GM12878 (cell line): ENCODE measurements at regions not wholly inside any gene's neighbourhood (a gene's known extent, or its start where the extent isn't known, plus 50 kb on each side); places are given as distances from the start of the nearest gene placed in this dataset.

Experiments
- CBX5 ChIP-seq: sonication (generic); IDR thresholded peaks from 2 replicates; pipeline ENCODE4 v1.6.1; 2016; ENCODE audit warnings: low read depth, moderate library complexity, mild to moderate bottlenecking, inconsistent platforms
- SP1 ChIP-seq: IDR thresholded peaks from one replicate; pipeline ENCODE4 v1.6.1; 2011; ENCODE audit warnings: low read depth, low read length
- ZNF24 ChIP-seq: fragments of 450-650 bp; IDR thresholded peaks from 2 replicates; pipeline ENCODE4 v1.6.1; 2017; ENCODE audit warnings: antibody characterized with exemption, mild to moderate bottlenecking
- TF ChIP-seq, protein P1 (sequence below): fragments of 450-650 bp; formaldehyde crosslinking; IDR thresholded peaks from 2 replicates; pipeline ENCODE4 v1.5.0; 2022; ENCODE audit warnings: mild to moderate bottlenecking, missing genetic modification characterization
- TF ChIP-seq, protein P2 (sequence below): fragments of 450-650 bp; IDR thresholded peaks from 2 replicates; pipeline ENCODE4 v1.6.1; 2018; ENCODE audit warnings: mild to moderate bottlenecking, low read depth, moderate library complexity; ENCODE audit not compliant: partially characterized antibody
- TF ChIP-seq, protein P3 (sequence below): IDR thresholded peaks from 2 replicates; pipeline ENCODE4 v1.6.1; 2012; ENCODE audit warnings: low read depth, low read length, improper control_type of control experiment

DNA sequence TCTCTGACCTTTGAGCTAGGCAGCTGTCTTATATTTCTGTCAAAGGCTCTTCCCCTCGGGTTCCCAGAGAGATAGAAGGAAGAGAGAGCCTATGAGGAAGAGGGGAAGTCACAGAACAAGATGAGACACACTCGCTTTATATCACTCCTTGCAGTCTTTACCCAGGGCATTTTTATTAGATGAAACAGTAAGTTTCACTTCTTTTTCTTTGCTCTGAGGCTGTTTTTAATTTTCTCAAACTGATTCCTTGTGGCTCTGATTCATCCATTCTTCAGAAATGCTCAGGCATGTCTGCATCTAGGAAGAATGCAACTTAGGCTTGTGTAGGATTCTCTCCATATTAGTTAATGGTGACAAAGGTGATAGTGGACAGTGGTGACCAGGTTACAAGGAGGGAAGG lies 132.9 kb upstream of the CHD1 start (continued):
- TF ChIP-seq, protein P1, sequence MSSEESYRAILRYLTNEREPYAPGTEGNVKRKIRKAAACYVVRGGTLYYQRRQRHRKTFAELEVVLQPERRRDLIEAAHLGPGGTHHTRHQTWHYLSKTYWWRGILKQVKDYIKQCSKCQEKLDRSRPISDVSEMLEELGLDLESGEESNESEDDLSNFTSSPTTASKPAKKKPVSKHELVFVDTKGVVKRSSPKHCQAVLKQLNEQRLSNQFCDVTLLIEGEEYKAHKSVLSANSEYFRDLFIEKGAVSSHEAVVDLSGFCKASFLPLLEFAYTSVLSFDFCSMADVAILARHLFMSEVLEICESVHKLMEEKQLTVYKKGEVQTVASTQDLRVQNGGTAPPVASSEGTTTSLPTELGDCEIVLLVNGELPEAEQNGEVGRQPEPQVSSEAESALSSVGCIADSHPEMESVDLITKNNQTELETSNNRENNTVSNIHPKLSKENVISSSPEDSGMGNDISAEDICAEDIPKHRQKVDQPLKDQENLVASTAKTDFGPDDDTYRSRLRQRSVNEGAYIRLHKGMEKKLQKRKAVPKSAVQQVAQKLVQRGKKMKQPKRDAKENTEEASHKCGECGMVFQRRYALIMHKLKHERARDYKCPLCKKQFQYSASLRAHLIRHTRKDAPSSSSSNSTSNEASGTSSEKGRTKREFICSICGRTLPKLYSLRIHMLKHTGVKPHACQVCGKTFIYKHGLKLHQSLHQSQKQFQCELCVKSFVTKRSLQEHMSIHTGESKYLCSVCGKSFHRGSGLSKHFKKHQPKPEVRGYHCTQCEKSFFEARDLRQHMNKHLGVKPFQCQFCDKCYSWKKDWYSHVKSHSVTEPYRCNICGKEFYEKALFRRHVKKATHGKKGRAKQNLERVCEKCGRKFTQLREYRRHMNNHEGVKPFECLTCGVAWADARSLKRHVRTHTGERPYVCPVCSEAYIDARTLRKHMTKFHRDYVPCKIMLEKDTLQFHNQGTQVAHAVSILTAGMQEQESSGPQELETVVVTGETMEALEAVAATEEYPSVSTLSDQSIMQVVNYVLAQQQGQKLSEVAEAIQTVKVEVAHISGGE (CRISPR knock-in tag): no peak
- TF ChIP-seq SP1 (no peak), CBX5 (no peak), ZNF24 (no peak)
- TF ChIP-seq, protein P2, sequence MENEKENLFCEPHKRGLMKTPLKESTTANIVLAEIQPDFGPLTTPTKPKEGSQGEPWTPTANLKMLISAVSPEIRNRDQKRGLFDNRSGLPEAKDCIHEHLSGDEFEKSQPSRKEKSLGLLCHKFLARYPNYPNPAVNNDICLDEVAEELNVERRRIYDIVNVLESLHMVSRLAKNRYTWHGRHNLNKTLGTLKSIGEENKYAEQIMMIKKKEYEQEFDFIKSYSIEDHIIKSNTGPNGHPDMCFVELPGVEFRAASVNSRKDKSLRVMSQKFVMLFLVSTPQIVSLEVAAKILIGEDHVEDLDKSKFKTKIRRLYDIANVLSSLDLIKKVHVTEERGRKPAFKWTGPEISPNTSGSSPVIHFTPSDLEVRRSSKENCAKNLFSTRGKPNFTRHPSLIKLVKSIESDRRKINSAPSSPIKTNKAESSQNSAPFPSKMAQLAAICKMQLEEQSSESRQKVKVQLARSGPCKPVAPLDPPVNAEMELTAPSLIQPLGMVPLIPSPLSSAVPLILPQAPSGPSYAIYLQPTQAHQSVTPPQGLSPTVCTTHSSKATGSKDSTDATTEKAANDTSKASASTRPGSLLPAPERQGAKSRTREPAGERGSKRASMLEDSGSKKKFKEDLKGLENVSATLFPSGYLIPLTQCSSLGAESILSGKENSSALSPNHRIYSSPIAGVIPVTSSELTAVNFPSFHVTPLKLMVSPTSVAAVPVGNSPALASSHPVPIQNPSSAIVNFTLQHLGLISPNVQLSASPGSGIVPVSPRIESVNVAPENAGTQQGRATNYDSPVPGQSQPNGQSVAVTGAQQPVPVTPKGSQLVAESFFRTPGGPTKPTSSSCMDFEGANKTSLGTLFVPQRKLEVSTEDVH: no peak
- TF ChIP-seq, protein P3, sequence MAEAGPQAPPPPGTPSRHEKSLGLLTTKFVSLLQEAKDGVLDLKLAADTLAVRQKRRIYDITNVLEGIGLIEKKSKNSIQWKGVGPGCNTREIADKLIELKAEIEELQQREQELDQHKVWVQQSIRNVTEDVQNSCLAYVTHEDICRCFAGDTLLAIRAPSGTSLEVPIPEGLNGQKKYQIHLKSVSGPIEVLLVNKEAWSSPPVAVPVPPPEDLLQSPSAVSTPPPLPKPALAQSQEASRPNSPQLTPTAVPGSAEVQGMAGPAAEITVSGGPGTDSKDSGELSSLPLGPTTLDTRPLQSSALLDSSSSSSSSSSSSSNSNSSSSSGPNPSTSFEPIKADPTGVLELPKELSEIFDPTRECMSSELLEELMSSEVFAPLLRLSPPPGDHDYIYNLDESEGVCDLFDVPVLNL: no peak
- TF ChIP-seq, all 136 proteins: peak for 0
